ENCODE measurements at regions not wholly inside any gene's neighbourhood (a gene's known extent, or its start where the extent isn't known, plus 50 kb on each side); places are given as distances from the start of the nearest gene placed in this dataset.

- no peak for TF ChIP-seq ZNF629 (tag by site-specific recombination; IDR thresholded peaks at IDR 0.05)
- no peak for TF ChIP-seq SP3 (tag by site-specific recombination; IDR thresholded peaks at IDR 0.05)
- no peak for TF ChIP-seq ZNF175 (tag by site-specific recombination; IDR thresholded peaks at IDR 0.05)
- no peak for TF ChIP-seq YY1 (tag by site-specific recombination; IDR thresholded peaks at IDR 0.05)
- TF ChIP-seq CTCF (tag by site-specific recombination; IDR thresholded peaks at IDR 0.05), result no peak
- no peak for TF ChIP-seq ELK4 (IDR thresholded peaks at IDR 0.05; ENCODE audit: borderline replicate concordance, low read depth, low read length)
- no peak for TF ChIP-seq RBAK (tag by site-specific recombination; IDR thresholded peaks at IDR 0.05)
- no peak for TF ChIP-seq ZNF600 (tag by site-specific recombination; IDR thresholded peaks at IDR 0.05)
- no peak for TF ChIP-seq REPIN1 (tag by site-specific recombination; IDR thresholded peaks at IDR 0.05; ENCODE audit: low read depth)
- TF ChIP-seq KLF17 (tag by site-specific recombination; IDR thresholded peaks at IDR 0.05), result no peak
- TF ChIP-seq ZNF114 (tag by site-specific recombination; IDR thresholded peaks at IDR 0.05), result no peak
- TF ChIP-seq SETDB1 (IDR thresholded peaks at IDR 0.05; ENCODE audit: insufficient read length, low read length), result no peak
These were observed 150.8 kb downstream of the ETS2 start for GRCh38 chr21:38956521-38956855.
